Heart left ventricle (tissue), 13 donors: ENCODE measurements at regions not wholly inside any gene's neighbourhood (a gene's known extent, or its start where the extent isn't known, plus 50 kb on each side); places are given as distances from the start of the nearest gene placed in this dataset.

Source experiments
- CTCF ChIP-seq, 12 donors: fragments of 200-600 bp; sonication (generic) in 4 of 12; IDR thresholded peaks; one replicate each; pipeline versions ENCODE4 v1.5.0 to v1.8.0; 2018 to 2022; ENCODE audit warnings: antibody characterized with exemption in 12 of 12, mild to moderate bottlenecking in 5 of 12
- POLR2A ChIP-seq, 2 donors: fragments of 450-650 bp; IDR thresholded peaks; one replicate each; pipeline ENCODE4 v1.6.1; 2017; ENCODE audit warnings: antibody characterized with exemption in 2 of 2, mild to moderate bottlenecking in 2 of 2, moderate library complexity in 2 of 2
- donor health status: ischemic (EF 13 %, LVEDD 7.1; RV severe dilation, severe dysfunction).
- donor health status: DM: no; HTN: yes; CAD: no.
- donor health status: DM: no; HTN: no; CAD: no.
- donor health status: ischemic (EF 25% LVEDD 6.9; RV normal size, moderate dysfunction).
- donor health status: ischemic (EF 25% LVEDD 5.7; RV mildly dilated, moderate dysfunction).
- donor health status: ischemic (EF 35%, LVEDD 5.7; RV mildly dilated, moderate dysfunction).
- donor health status: nonischemic (EF 11% LVEDD 7.7; RV severe dilation, severe dysfunction).
- donor health status: DM: yes; HTN: yes; CAD: no.
- donor health status: PGD.
- donor health status: ischemic (EF 29% LVEDD 5.4; RV normal size, mild dysfunction).
- donor health status: nonischemic (EF 23%, LVEDD 6.1; RV moderate dilation, normal function).

DNA sequence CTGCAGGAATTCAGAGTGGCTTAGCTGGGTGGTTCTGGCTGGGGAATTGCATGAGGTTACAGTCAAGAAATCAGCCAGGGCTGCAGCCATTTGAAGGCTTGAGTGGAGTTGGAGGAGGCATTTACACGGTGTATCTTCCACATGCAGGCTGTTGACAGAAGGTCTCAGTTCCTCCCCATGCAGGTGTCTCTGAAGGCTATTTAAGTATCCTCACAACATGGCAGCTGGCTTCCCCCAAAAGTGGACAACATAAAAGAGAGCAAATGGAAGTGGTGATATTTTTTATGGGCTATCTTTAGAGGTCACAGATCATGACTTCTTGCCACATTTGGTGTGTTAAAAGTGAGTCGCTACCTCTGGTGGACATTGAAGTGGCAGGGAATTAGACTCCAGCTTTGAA is 60.1 kb upstream of the SPRED1 start:
- TF ChIP-seq CTCF (IDR thresholded peaks at IDR 0.05) (no peak), POLR2A (IDR thresholded peaks at IDR 0.05) (no peak)
